H1 (cell line): ENCODE measurements at regions not wholly inside any gene's neighbourhood (a gene's known extent, or its start where the extent isn't known, plus 50 kb on each side); places are given as distances from the start of the nearest gene placed in this dataset.

Experiments used
- CBX5 ChIP-seq: fragments of 300-800, 300-1000 bp; sonication (generic); IDR thresholded peaks from 2 replicates; pipeline ENCODE4 v1.7.1; 2016; ENCODE audit warnings: antibody characterized with exemption, low read length, low read depth
- YY1 ChIP-seq: IDR thresholded peaks from 2 replicates; pipeline ENCODE4 v1.6.1; 2011; ENCODE audit warnings: low read depth, mild to moderate bottlenecking, low read length
- TF ChIP-seq, protein P1 (sequence below): fragments of 300-600 bp; sonication (generic); IDR thresholded peaks from 2 replicates; pipeline ENCODE4 v1.7.1; 2012; ENCODE audit warnings: low read length, moderate library complexity, mild to moderate bottlenecking, inconsistent platforms; ENCODE audit not compliant: insufficient replicate concordance
- TF ChIP-seq, protein P2 (sequence below), 3 experiments: IDR thresholded peaks; 1 replicate in 2 of 3; 2 replicates in 1 of 3; pipeline versions ENCODE4 v1.5.1 to v1.6.1; 2011; ENCODE audit warnings: low read length in 3 of 3, mild to moderate bottlenecking in 3 of 3, inconsistent platforms in 2 of 3, low read depth in 1 of 3, moderate library complexity in 1 of 3; ENCODE audit not compliant: insufficient read depth in 1 of 3; ENCODE audit errors: control extremely low read depth in 1 of 3

DNA sequence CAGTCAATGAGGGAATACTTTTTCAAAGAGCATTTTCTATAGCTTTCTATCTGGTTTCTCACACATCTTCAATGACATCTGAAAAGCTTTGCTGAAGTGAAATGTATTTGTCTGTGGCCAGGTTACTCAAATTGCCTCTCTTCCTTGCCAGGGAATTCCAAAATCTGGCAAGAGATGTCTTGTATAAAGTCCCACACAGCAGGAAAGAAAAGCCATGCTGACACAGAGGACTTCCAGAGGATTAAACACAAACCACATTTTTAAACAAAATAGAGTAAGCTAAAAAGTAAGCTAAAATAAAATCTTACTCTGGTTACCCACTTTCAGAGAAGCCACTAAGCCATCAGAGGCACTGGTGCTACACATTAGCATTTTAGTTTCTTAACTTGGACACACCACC, 93.1 kb upstream of the BCAR3 start (continued):
- TF ChIP-seq, protein P1, sequence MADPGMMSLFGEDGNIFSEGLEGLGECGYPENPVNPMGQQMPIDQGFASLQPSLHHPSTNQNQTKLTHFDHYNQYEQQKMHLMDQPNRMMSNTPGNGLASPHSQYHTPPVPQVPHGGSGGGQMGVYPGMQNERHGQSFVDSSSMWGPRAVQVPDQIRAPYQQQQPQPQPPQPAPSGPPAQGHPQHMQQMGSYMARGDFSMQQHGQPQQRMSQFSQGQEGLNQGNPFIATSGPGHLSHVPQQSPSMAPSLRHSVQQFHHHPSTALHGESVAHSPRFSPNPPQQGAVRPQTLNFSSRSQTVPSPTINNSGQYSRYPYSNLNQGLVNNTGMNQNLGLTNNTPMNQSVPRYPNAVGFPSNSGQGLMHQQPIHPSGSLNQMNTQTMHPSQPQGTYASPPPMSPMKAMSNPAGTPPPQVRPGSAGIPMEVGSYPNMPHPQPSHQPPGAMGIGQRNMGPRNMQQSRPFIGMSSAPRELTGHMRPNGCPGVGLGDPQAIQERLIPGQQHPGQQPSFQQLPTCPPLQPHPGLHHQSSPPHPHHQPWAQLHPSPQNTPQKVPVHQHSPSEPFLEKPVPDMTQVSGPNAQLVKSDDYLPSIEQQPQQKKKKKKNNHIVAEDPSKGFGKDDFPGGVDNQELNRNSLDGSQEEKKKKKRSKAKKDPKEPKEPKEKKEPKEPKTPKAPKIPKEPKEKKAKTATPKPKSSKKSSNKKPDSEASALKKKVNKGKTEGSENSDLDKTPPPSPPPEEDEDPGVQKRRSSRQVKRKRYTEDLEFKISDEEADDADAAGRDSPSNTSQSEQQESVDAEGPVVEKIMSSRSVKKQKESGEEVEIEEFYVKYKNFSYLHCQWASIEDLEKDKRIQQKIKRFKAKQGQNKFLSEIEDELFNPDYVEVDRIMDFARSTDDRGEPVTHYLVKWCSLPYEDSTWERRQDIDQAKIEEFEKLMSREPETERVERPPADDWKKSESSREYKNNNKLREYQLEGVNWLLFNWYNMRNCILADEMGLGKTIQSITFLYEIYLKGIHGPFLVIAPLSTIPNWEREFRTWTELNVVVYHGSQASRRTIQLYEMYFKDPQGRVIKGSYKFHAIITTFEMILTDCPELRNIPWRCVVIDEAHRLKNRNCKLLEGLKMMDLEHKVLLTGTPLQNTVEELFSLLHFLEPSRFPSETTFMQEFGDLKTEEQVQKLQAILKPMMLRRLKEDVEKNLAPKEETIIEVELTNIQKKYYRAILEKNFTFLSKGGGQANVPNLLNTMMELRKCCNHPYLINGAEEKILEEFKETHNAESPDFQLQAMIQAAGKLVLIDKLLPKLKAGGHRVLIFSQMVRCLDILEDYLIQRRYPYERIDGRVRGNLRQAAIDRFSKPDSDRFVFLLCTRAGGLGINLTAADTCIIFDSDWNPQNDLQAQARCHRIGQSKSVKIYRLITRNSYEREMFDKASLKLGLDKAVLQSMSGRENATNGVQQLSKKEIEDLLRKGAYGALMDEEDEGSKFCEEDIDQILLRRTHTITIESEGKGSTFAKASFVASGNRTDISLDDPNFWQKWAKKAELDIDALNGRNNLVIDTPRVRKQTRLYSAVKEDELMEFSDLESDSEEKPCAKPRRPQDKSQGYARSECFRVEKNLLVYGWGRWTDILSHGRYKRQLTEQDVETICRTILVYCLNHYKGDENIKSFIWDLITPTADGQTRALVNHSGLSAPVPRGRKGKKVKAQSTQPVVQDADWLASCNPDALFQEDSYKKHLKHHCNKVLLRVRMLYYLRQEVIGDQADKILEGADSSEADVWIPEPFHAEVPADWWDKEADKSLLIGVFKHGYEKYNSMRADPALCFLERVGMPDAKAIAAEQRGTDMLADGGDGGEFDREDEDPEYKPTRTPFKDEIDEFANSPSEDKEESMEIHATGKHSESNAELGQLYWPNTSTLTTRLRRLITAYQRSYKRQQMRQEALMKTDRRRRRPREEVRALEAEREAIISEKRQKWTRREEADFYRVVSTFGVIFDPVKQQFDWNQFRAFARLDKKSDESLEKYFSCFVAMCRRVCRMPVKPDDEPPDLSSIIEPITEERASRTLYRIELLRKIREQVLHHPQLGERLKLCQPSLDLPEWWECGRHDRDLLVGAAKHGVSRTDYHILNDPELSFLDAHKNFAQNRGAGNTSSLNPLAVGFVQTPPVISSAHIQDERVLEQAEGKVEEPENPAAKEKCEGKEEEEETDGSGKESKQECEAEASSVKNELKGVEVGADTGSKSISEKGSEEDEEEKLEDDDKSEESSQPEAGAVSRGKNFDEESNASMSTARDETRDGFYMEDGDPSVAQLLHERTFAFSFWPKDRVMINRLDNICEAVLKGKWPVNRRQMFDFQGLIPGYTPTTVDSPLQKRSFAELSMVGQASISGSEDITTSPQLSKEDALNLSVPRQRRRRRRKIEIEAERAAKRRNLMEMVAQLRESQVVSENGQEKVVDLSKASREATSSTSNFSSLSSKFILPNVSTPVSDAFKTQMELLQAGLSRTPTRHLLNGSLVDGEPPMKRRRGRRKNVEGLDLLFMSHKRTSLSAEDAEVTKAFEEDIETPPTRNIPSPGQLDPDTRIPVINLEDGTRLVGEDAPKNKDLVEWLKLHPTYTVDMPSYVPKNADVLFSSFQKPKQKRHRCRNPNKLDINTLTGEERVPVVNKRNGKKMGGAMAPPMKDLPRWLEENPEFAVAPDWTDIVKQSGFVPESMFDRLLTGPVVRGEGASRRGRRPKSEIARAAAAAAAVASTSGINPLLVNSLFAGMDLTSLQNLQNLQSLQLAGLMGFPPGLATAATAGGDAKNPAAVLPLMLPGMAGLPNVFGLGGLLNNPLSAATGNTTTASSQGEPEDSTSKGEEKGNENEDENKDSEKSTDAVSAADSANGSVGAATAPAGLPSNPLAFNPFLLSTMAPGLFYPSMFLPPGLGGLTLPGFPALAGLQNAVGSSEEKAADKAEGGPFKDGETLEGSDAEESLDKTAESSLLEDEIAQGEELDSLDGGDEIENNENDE: no peak
- TF ChIP-seq, protein P2, sequence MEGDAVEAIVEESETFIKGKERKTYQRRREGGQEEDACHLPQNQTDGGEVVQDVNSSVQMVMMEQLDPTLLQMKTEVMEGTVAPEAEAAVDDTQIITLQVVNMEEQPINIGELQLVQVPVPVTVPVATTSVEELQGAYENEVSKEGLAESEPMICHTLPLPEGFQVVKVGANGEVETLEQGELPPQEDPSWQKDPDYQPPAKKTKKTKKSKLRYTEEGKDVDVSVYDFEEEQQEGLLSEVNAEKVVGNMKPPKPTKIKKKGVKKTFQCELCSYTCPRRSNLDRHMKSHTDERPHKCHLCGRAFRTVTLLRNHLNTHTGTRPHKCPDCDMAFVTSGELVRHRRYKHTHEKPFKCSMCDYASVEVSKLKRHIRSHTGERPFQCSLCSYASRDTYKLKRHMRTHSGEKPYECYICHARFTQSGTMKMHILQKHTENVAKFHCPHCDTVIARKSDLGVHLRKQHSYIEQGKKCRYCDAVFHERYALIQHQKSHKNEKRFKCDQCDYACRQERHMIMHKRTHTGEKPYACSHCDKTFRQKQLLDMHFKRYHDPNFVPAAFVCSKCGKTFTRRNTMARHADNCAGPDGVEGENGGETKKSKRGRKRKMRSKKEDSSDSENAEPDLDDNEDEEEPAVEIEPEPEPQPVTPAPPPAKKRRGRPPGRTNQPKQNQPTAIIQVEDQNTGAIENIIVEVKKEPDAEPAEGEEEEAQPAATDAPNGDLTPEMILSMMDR (IDR thresholded peaks at IDR 0.05; ENCODE audit: control extremely low read depth in 1 of 3, insufficient read depth in 1 of 3, low read depth in 1 of 3, low read length in 3 of 3): no peak
- TF ChIP-seq YY1 (no peak), CBX5 (no peak)
